Peyer's patch (tissue), 4 donors: ENCODE measurements at regions not wholly inside any gene's neighbourhood (a gene's known extent, or its start where the extent isn't known, plus 50 kb on each side); places are given as distances from the start of the nearest gene placed in this dataset.

Source experiments
- POLR2A ChIP-seq, 2 donors: fragments of 450-650 bp; IDR thresholded peaks; one replicate each; pipeline ENCODE4 v1.5.1; 2017; ENCODE audit warnings: antibody characterized with exemption in 2 of 2, mild to moderate bottlenecking in 2 of 2, moderate library complexity in 2 of 2
- TF ChIP-seq, protein P1 (sequence below), 6 experiments: fragments of 450-650 bp in 4 of 6; fragments of 200-600 bp in 2 of 6; sonication (generic) in 1 of 6; IDR thresholded peaks; one replicate each; pipeline ENCODE4 v1.5.1; 2017 to 2019; ENCODE audit warnings: antibody characterized with exemption in 6 of 6, mild to moderate bottlenecking in 3 of 6, moderate library complexity in 1 of 6

DNA sequence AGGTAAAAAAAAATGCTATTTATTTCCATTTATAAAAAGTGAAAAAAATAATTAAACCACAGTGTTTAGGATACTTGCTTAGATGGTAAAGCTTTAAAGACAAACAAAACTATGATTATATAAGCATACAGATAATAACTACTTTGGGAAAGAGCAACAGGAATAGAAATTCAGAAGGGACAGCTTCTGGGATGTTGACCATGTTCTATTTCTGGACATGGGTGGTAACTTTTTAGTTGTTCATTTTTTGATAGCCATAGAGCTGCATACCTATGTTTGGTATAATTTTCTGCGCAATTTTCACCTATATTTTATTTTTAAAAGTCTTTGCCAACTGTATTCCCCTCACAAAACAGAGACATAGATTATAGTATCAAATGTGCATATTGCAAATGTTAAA, 572.0 kb upstream of the NR2F2 start:
- TF ChIP-seq, protein P1, sequence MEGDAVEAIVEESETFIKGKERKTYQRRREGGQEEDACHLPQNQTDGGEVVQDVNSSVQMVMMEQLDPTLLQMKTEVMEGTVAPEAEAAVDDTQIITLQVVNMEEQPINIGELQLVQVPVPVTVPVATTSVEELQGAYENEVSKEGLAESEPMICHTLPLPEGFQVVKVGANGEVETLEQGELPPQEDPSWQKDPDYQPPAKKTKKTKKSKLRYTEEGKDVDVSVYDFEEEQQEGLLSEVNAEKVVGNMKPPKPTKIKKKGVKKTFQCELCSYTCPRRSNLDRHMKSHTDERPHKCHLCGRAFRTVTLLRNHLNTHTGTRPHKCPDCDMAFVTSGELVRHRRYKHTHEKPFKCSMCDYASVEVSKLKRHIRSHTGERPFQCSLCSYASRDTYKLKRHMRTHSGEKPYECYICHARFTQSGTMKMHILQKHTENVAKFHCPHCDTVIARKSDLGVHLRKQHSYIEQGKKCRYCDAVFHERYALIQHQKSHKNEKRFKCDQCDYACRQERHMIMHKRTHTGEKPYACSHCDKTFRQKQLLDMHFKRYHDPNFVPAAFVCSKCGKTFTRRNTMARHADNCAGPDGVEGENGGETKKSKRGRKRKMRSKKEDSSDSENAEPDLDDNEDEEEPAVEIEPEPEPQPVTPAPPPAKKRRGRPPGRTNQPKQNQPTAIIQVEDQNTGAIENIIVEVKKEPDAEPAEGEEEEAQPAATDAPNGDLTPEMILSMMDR (IDR thresholded peaks at IDR 0.05) = no peak
- TF ChIP-seq POLR2A (IDR thresholded peaks at IDR 0.05) = no peak
